ENCODE measurements at regions not wholly inside any gene's neighbourhood (a gene's known extent, or its start where the extent isn't known, plus 50 kb on each side); places are given as distances from the start of the nearest gene placed in this dataset.

DNA sequence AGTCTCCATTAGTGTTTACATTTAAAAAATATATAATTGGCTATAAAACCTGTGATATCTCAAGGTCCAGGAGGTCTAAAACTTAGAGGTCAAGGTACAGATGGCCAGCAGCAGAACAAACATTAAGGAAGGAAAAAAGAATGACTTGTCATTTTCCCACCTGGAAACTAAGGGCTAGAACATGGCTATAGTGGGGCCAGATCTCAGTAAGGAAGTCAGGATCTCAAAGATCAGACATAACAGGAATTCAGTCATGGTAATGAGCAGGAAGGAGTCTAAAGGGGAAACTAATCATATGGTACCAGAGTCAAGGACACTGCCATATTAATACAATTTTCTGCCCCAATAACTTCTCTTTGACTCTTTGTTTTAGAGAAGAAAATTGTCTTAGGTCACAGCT, 1018.8 kb downstream of the PLA2G4A start:
- TF ChIP-seq, protein P1, sequence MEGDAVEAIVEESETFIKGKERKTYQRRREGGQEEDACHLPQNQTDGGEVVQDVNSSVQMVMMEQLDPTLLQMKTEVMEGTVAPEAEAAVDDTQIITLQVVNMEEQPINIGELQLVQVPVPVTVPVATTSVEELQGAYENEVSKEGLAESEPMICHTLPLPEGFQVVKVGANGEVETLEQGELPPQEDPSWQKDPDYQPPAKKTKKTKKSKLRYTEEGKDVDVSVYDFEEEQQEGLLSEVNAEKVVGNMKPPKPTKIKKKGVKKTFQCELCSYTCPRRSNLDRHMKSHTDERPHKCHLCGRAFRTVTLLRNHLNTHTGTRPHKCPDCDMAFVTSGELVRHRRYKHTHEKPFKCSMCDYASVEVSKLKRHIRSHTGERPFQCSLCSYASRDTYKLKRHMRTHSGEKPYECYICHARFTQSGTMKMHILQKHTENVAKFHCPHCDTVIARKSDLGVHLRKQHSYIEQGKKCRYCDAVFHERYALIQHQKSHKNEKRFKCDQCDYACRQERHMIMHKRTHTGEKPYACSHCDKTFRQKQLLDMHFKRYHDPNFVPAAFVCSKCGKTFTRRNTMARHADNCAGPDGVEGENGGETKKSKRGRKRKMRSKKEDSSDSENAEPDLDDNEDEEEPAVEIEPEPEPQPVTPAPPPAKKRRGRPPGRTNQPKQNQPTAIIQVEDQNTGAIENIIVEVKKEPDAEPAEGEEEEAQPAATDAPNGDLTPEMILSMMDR (IDR thresholded peaks at IDR 0.05): no peak
- no peak for TF ChIP-seq POLR2A (IDR thresholded peaks at IDR 0.05)

All from right lobe of liver (tissue), 4 donors.